ENCODE measurements at regions not wholly inside any gene's neighbourhood (a gene's known extent, or its start where the extent isn't known, plus 50 kb on each side); places are given as distances from the start of the nearest gene placed in this dataset.

GRCh38 chr5:40160435-40160834 lies 519.3 kb upstream of the PTGER4 start:
- no peak for TF ChIP-seq CTCF (IDR thresholded peaks at IDR 0.05)
- TF ChIP-seq POLR2A (IDR thresholded peaks at IDR 0.05): no peak
- TF ChIP-seq EP300 (IDR thresholded peaks at IDR 0.05): no peak
- no peak for TF ChIP-seq POLR2AphosphoS5 (IDR thresholded peaks at IDR 0.05)
